HG03354 (cell line): ENCODE measurements at regions not wholly inside any gene's neighbourhood (a gene's known extent, or its start where the extent isn't known, plus 50 kb on each side); places are given as distances from the start of the nearest gene placed in this dataset.
"Not testable (repeated sequence)": the region's sequence is repeated elsewhere in the genome, so short reads cannot be mapped to it uniquely, and the experiment has no call there.

ENCODE experiments used
- ATAC-seq: cut with Tn5 transposase; IDR thresholded peaks from one replicate; pipeline ENCODE4 v1.9.1; 2021; ENCODE audit warnings: mild to moderate bottlenecking; ENCODE audit not compliant: unreplicated experiment, poor library complexity, severe bottlenecking

- ATAC-seq, result no peak
These were observed 145.7 kb upstream of the ESX1 start for GRCh38 chrX:104400387-104400786.

DNA sequence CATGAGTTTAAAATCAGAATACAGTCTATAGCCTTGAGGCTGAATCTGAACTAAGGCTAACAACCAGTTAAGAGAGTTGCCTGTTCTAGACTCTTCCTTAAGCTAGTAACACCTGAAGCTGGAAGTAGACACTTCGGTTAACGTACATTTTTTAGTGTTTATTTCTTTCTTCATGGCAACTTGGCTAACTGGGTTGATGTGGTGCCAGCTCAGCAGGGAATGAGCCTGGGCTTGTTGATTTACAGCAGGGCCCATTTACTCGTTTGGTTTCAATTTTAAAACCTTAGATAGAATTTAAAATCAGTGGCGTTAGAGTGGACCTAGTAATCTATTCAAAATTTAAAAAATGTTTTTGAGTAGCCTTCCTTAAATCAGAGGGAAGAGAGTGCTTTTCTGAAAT is 137.6 kb upstream of the ESX1 start:
- ATAC-seq, result no peak

GRCh38 chrX:104391906-104392305 is 137.2 kb upstream of the ESX1 start:
- no peak for ATAC-seq

DNA sequence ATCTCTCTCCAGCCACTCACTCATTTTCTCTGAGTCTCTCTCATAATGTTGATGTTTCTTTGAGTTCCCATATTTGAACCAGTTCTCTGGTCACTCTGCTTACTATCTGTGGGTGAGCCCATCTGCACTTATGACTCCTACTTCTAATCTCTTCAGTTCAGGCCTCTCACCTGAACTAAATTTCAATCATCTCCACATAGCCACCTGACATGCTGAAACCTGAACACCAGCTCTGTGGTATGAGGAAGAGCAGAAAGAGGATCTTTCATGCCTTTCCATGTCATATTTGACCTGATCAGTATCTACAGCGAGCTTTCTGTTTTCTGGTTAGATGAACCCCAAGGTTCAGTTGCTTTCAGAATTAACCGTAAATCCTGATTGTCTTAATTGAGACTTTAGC is 122.2 kb upstream of the ESX1 start:
- ATAC-seq, result no peak

DNA sequence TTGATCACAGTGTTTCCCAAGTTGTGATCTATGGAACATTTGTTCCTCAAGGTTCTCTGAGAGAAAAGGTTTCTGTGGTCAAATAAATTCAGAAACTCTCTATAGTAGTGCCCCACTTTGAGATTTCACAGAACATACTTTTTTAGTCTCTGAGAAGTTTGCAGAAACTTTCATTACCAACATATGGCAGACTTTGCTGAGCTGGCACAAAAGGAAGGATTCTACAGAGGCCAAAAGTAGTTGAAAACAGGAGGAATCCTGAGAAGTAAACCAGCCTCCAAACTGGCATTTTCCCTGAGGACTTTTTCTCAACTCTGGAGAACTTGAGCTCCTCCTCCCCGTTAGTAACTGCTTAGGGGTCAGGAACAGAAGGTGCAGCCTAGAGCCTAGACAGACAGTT is 117.8 kb upstream of the ESX1 start:
- ATAC-seq, result no peak

DNA sequence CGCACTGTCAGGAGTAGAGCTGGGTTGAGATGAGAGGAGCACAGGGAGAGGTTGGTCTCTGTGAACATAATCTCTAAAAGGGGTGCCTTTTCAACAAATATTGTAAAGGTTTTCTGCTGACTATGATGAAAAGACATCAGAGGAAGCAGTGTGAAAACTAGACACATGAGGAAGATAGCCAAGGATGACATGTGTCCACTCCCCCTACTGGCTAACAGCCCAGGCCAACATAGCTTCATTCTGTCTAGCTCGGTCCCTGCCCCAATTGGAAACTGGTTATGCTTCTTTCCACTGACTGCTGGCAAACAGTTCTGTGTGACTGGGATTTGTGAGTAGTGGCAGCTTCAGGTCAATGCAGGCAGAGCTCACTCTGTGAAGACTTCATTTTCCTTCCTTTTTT is 115.4 kb upstream of the ESX1 start:
- ATAC-seq, result no peak

GRCh38 chrX:104360774-104361173 is 106.0 kb upstream of the ESX1 start:
- ATAC-seq, result not testable (repeated sequence)

GRCh38 chrX:104359124-104359523 is 104.4 kb upstream of the ESX1 start:
- no peak for ATAC-seq

GRCh38 chrX:104351173-104351769 is 96.5 kb upstream of the ESX1 start:
- no peak for ATAC-seq

DNA sequence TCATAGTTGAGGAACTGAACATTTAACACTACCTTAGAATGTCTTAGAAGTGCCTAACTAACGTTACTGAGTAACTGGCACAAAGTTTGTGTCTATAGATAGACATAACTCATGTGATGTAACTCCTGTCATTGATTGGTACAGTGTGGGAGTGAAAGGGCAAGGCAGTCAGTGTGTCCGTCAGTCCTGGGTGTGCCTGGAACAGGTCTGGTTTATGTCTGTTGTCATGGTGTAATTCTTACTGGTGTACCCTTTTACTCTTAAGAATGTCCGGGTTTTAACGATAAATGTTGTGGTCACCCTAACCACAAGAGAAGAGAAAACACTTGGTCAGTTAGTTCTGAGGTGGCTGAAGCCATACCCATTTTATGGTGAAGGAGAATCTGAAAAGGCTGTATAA is 93.1 kb upstream of the ESX1 start:
- ATAC-seq, result no peak

GRCh38 chrX:104343428-104344129 is 88.8 kb upstream of the ESX1 start:
- peak; percentile 90 for ATAC-seq

DNA sequence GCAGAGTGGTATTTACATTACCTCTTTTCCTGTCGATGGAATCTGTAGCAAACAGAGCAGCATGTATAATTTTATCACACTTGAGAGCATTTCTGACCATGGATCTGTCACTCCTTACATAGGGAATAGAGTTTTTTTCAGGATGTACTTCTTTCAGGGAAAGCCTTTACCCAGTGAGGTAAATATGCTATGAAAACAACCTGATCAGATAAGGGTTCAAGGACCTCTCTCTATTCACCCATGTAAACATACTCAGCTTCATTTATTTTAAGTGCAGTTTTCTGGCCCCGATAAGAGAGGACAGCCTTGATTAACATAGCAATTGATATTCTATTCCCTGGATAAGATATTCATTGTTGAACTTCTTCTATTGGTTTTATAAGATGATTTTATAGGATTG is 87.3 kb upstream of the ESX1 start:
- ATAC-seq, result no peak

GRCh38 chrX:104335756-104336155 is 81.0 kb upstream of the ESX1 start:
- no peak for ATAC-seq

- ATAC-seq, result no peak
These were observed 80.2 kb upstream of the ESX1 start for GRCh38 chrX:104334971-104335370.

GRCh38 chrX:104330966-104331365 is 76.2 kb upstream of the ESX1 start:
- no peak for ATAC-seq

GRCh38 chrX:104329731-104330130 is 75.0 kb upstream of the ESX1 start:
- ATAC-seq, result no peak

DNA sequence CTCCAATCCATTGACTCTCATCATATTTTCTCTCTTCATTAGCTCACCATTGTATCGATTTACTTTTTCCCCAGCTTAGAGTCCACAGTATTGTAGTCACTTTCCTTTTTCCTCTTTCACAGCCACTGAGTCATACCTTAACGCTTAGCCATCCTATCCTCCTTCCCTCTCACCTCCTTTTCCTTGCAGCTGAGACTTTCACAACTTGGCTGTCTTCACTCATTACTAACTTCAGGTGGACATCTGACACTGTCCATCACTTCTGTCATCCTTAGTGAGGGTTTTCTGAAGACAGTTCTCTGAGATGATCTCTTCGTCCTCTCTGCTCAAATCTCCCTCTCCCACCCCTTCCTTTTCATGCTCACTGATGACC is 70.5 kb upstream of the ESX1 start:
- no peak for ATAC-seq

GRCh38 chrX:104324461-104325212 is 69.9 kb upstream of the ESX1 start:
- ATAC-seq, result no peak

DNA sequence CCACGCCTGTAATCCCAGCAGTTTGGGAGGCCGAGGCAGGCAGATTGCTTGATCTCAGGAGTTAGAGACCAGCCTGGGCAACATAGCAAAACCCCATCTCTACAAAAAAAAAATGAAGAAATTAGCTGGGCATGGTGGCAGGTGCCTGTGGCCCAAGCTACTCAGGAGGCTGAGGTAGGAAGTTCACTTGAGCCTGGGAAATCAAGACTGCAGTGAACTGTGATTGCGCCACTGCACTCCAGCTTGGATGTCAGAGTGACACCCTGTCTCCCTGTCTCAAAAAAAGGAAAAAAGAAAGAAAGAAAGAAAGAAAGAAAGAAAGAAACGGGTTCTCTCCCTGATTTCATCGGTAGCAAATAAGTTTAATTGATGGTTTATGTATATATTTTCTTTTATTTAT is 64.6 kb upstream of the ESX1 start:
- no peak for ATAC-seq

- ATAC-seq, result no peak
These were observed 63.7 kb upstream of the ESX1 start for GRCh38 chrX:104318330-104319009.

GRCh38 chrX:104316739-104317138 is 62.0 kb upstream of the ESX1 start:
- ATAC-seq, result no peak
